ENCODE measurements at regions not wholly inside any gene's neighbourhood (a gene's known extent, or its start where the extent isn't known, plus 50 kb on each side); places are given as distances from the start of the nearest gene placed in this dataset.

DNA sequence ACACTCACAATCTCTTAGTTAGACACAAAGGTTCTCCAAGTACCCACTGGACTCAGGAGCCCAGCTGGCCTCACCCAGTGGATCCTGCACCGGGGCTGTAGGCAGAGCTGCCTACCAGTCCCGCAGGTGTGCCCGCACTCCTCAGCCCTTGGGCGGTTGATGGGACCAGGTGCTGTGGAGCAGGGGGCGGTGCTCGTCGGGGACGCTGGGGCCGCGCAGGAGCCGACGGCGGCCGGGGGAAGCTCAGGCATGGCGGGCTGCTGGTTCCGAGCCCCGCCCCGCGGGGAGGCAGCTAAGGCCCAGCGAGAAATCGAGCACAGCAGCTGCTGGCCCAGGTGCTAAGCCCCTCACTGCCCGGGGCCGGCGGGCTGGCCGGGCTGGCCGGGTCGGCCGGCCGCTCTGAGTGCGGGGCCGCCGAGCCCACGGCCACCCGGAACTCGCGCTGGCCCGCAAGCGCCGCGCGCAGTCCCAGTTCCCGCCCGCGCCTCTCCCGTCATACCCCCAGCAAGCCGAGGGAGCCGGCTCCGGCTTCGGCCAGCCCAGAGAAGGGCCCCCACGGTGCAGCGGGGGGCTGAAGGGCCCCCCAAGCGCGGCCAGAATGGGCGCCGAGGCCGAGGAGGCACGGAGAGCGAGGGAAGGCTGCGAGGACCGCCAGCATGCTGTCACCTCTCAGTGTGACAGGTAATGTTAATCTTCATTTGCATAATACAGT, 506.8 kb downstream of the LRFN5 start (continued):
- TF ChIP-seq, protein P1, sequence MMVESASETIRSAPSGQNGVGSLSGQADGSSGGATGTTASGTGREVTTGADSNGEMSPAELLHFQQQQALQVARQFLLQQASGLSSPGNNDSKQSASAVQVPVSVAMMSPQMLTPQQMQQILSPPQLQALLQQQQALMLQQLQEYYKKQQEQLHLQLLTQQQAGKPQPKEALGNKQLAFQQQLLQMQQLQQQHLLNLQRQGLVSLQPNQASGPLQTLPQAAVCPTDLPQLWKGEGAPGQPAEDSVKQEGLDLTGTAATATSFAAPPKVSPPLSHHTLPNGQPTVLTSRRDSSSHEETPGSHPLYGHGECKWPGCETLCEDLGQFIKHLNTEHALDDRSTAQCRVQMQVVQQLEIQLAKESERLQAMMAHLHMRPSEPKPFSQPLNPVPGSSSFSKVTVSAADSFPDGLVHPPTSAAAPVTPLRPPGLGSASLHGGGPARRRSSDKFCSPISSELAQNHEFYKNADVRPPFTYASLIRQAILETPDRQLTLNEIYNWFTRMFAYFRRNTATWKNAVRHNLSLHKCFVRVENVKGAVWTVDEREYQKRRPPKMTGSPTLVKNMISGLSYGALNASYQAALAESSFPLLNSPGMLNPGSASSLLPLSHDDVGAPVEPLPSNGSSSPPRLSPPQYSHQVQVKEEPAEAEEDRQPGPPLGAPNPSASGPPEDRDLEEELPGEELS (CRISPR knock-in tag; IDR thresholded peaks at IDR 0.05): no peak
- TF ChIP-seq THYN1 (CRISPR knock-in tag; IDR thresholded peaks at IDR 0.05; ENCODE audit: borderline replicate concordance, low read depth) (no peak), SP140L (CRISPR knock-in tag; IDR thresholded peaks at IDR 0.05; ENCODE audit: borderline replicate concordance) (no peak), ZFP36 (IDR thresholded peaks at IDR 0.05; ENCODE audit: borderline replicate concordance, low read depth, low read length, partially characterized antibody) (no peak), ZNF350 (CRISPR knock-in tag; IDR thresholded peaks at IDR 0.05; ENCODE audit: borderline replicate concordance, low read depth) (no peak)

DNA sequence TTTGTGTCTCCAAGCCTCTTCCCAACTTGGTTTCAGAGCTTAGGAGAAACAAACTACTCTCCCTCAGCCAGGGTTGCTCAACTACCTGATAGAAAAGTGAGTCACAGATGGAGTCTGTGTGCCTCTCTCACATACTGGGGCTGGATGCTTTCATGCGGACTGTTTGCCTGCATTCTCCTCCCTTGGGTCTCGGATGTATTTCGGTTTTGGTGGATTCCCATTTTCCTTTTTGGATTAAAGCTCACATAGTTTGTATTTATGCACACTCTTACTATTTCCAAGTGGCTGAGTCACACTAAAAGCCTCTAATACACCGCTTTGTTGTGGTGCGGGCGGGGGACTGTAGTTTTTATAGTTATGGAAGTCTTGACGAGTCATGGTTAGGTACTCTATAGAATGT, 505.4 kb downstream of the LRFN5 start:
- Histone ChIP-seq H4K20me1 (ENCODE audit: insufficient read depth, low read length) (no peaks in the 10 kb centered on the region), H3K4me1 (ENCODE audit: insufficient read depth, low read length) (no peaks in the 10 kb centered on the region), H3K27ac (ENCODE audit: extremely low read length, insufficient read depth, low read length) (no peak overlapping the region), H3K9ac (ENCODE audit: insufficient read depth, low read depth, low read length) (no peak overlapping the region), H3K9me3 (ENCODE audit: low read length) (peaks cover 93% of the 10 kb centered on the region), H3K27me3 (ENCODE audit: control insufficient read depth in 1 of 2, insufficient read depth in 2 of 2, low read length in 2 of 2) (no peaks in the 10 kb centered on the region), H3K79me2 (ENCODE audit: insufficient read depth, low read length) (no peaks in the 10 kb centered on the region), H3K4me3 (replicated peaks in 1 of 3; ENCODE audit: insufficient read depth in 1 of 3, low read depth in 2 of 3, low read length in 3 of 3) (no peak overlapping the region), H2AFZ (ENCODE audit: low read length) (no peak overlapping the region), H3K4me2 (ENCODE audit: low read depth, low read length) (no peak overlapping the region), H3K36me3 (replicated peaks in 1 of 2; ENCODE audit: control insufficient read depth in 1 of 2, insufficient read depth in 2 of 2, low read length in 2 of 2) (no peaks in the 10 kb centered on the region)
- no peak for FAIRE-seq
- no peak for ATAC-seq
- in situ Hi-C loops (cut with HindIII; ENCODE audit: extremely low pct_ligation_motif_present, low pct_unique_long_range_greater_than_20kb) (no loop called here), intact Hi-C loops (cut with micrococcal nuclease; ENCODE audit: unreplicated experiment) (loop anchor here (10.0 kb wide), 1 partner anchor 187 kb away; no protein-coding TSS in a partner anchor)
- no peak for DNase-seq (ENCODE audit: low spot score)
- ChIA-PET POLR2A (no interaction called here), CTCF (ENCODE audit: low intra/inter-chr PET ratio, low total read pairs) (no interaction called here)
- BruUV-seq (replicated peaks): no TSS peak
- WGBS (ENCODE audit: low lambda C conversion rate): 44% methylated on average over 7 of the region's 7 CpGs
- no peak for TF ChIP-seq ZFP37 (CRISPR knock-in tag; IDR thresholded peaks at IDR 0.05; ENCODE audit: borderline replicate concordance)
- no peak for TF ChIP-seq PPARG (CRISPR knock-in tag; conservative IDR thresholded peaks at IDR 0.05)
- TF ChIP-seq ADNP (CRISPR knock-in tag; IDR thresholded peaks at IDR 0.05): no peak
- no peak for TF ChIP-seq SMAD3 (CRISPR knock-in tag; IDR thresholded peaks at IDR 0.05)
- no peak for TF ChIP-seq ZNF83 (CRISPR knock-in tag; IDR thresholded peaks at IDR 0.05; ENCODE audit: borderline replicate concordance)
- no peak for TF ChIP-seq SNAPC2 (CRISPR knock-in tag; IDR thresholded peaks at IDR 0.05)
- TF ChIP-seq MTA3 (CRISPR knock-in tag; IDR thresholded peaks at IDR 0.05): no peak
- no peak for TF ChIP-seq MBNL3 (CRISPR knock-in tag; conservative IDR thresholded peaks at IDR 0.05)
- TF ChIP-seq, protein P2, sequence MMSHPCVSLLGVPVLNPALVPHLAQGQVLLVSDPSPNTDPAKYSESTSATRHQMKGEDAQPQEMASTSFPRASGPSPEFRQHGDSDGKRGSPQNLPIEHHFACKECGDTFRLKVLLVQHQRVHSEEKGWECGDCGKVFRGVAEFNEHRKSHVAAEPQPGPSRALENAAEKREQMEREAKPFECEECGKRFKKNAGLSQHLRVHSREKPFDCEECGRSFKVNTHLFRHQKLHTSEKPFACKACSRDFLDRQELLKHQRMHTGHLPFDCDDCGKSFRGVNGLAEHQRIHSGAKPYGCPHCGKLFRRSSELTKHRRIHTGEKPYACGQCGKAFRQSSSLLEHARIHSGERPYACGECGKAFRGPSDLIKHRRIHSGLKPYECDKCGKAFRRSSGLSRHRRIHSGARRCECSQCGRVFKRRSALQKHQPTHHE (CRISPR knock-in tag; IDR thresholded peaks at IDR 0.05; ENCODE audit: borderline replicate concordance): no peak
- TF ChIP-seq REPIN1 (CRISPR knock-in tag; IDR thresholded peaks at IDR 0.05; ENCODE audit: borderline replicate concordance, low read depth): no peak
- TF ChIP-seq PTBP1 (IDR thresholded peaks at IDR 0.05; ENCODE audit: low read depth, low read length, poor library complexity, severe bottlenecking): no peak
